ENCODE measurements at regions not wholly inside any gene's neighbourhood (a gene's known extent, or its start where the extent isn't known, plus 50 kb on each side); places are given as distances from the start of the nearest gene placed in this dataset.

DNA sequence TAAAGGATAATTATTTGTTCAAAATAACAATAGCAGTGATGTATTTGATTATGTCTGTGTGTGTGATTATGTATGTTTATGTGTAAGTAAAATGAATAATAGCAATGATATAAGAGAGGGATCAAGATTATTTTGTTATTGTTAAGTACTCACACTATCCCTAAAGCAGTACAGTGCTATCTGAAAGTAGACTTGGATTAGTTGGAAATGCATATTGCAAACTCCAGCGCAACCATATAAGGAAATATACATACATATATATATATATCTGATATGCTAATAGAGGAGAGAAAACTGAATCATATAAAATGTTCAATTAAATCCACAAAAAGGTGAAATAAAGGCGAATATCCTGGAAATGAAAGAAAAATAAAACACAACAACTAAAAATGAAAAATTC lies 268.4 kb downstream of the HINT1 start:
- TF ChIP-seq, protein P1, sequence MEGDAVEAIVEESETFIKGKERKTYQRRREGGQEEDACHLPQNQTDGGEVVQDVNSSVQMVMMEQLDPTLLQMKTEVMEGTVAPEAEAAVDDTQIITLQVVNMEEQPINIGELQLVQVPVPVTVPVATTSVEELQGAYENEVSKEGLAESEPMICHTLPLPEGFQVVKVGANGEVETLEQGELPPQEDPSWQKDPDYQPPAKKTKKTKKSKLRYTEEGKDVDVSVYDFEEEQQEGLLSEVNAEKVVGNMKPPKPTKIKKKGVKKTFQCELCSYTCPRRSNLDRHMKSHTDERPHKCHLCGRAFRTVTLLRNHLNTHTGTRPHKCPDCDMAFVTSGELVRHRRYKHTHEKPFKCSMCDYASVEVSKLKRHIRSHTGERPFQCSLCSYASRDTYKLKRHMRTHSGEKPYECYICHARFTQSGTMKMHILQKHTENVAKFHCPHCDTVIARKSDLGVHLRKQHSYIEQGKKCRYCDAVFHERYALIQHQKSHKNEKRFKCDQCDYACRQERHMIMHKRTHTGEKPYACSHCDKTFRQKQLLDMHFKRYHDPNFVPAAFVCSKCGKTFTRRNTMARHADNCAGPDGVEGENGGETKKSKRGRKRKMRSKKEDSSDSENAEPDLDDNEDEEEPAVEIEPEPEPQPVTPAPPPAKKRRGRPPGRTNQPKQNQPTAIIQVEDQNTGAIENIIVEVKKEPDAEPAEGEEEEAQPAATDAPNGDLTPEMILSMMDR (IDR thresholded peaks at IDR 0.05; ENCODE audit: unreplicated experiment), result no peak
- H3K4me1 Mint-ChIP-seq (ENCODE audit: insufficient read depth, unreplicated experiment), result peaks cover 10% of the 10 kb centered on the region
- ChIA-PET POLR2A (no interaction called here), CTCF (interaction anchor here (0.6 to 0.7 kb wide), 2 partner anchors 22 to 34 kb away, joined by 3 to 4 read pairs; no protein-coding TSS in a partner anchor)
- no TSS peak for BruUV-seq (replicated peaks)
- no peaks in the 10 kb centered on the region for H3K27me3 Mint-ChIP-seq (ENCODE audit: insufficient read depth, unreplicated experiment)
- peaks cover 6% of the 10 kb centered on the region for H3K36me3 Mint-ChIP-seq (ENCODE audit: insufficient read depth, unreplicated experiment)
- intact Hi-C loops (cut with micrococcal nuclease), result no loop called here
- peak overlapping the region; percentile 88 for H3K27ac Mint-ChIP-seq (ENCODE audit: low read depth, unreplicated experiment)
- no peak for DNase-seq (ENCODE audit: unreplicated experiment)
- peaks cover 22% of the 10 kb centered on the region for H3K9me3 Mint-ChIP-seq (ENCODE audit: unreplicated experiment)
- peak overlapping the region; percentile 80 for H3K4me3 Mint-ChIP-seq (ENCODE audit: unreplicated experiment)

DNA sequence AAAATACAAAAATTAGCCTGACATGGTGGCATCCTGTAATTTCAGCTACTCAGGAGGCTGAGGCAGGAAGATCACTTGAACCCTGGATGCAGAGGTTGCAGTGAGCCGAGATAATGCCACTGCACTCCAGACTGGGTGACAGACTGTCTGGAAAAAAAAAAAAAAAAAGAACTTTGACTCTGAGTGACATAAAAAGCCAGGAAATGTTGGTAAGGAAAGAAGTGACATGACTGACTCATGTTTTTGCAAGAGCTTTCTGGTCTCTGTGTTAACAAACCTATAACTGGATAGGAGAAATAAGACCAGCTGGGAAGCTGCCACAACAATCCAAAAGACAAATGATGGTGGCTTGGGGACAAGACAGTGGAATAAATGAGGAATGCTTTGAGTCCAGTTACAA lies 272.1 kb downstream of the HINT1 start:
- intact Hi-C loops (cut with micrococcal nuclease), result no loop called here
- Mint-ChIP-seq H3K4me1 (ENCODE audit: insufficient read depth, unreplicated experiment) (peaks cover 10% of the 10 kb centered on the region), H3K27me3 (ENCODE audit: insufficient read depth, unreplicated experiment) (no peaks in the 10 kb centered on the region), H3K9me3 (ENCODE audit: unreplicated experiment) (peaks cover 14% of the 10 kb centered on the region), H3K27ac (ENCODE audit: low read depth, unreplicated experiment) (no peak overlapping the region), H3K36me3 (ENCODE audit: insufficient read depth, unreplicated experiment) (peaks cover 6% of the 10 kb centered on the region), H3K4me3 (ENCODE audit: unreplicated experiment) (no peak overlapping the region)
- ChIA-PET CTCF (interaction anchor here (2.3 kb wide), 1 partner anchor 22 kb away, joined by 9 read pairs; no protein-coding TSS in a partner anchor), POLR2A (interaction anchor here (0.6 to 1.0 kb wide), 2 partner anchors 10 to 27 kb away, joined by 4 to 5 read pairs; no protein-coding TSS in a partner anchor)
- DNase-seq (ENCODE audit: unreplicated experiment), result no peak
- no TSS peak for BruUV-seq (replicated peaks)
- TF ChIP-seq, protein P1 (IDR thresholded peaks at IDR 0.05; ENCODE audit: unreplicated experiment), result no peak

DNA sequence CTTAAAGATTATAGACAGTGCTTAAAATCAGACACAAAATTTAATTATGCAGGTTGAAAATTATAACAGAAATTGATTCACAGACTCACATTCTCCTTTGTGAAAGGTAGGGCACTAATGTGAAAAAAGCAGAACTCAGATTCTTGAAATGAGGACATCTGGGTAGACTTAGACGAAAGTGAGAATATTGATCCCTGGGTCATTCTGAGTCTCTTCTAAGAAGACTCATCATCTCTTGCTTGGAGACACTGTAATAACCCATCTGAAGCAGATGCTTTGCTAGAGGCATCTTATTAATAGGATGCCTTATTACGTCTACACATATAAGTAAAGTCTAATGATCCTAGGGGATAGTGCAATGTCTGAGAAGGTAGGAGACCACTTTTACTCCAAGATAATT lies 274.4 kb downstream of the HINT1 start:
- BruUV-seq (replicated peaks), result no TSS peak
- H3K4me3 Mint-ChIP-seq (ENCODE audit: unreplicated experiment), result no peak overlapping the region
- H3K27ac Mint-ChIP-seq (ENCODE audit: low read depth, unreplicated experiment), result no peak overlapping the region
- intact Hi-C loops (cut with micrococcal nuclease), result no loop called here
- ChIA-PET POLR2A (no interaction called here), CTCF (no interaction called here)
- TF ChIP-seq, protein P1 (IDR thresholded peaks at IDR 0.05; ENCODE audit: unreplicated experiment), result no peak
- peaks cover 14% of the 10 kb centered on the region for H3K9me3 Mint-ChIP-seq (ENCODE audit: unreplicated experiment)
- H3K36me3 Mint-ChIP-seq (ENCODE audit: insufficient read depth, unreplicated experiment), result peaks cover 6% of the 10 kb centered on the region
- H3K27me3 Mint-ChIP-seq (ENCODE audit: insufficient read depth, unreplicated experiment), result no peaks in the 10 kb centered on the region
- no peak for DNase-seq (ENCODE audit: unreplicated experiment)
- peaks cover 4% of the 10 kb centered on the region for H3K4me1 Mint-ChIP-seq (ENCODE audit: insufficient read depth, unreplicated experiment)

DNA sequence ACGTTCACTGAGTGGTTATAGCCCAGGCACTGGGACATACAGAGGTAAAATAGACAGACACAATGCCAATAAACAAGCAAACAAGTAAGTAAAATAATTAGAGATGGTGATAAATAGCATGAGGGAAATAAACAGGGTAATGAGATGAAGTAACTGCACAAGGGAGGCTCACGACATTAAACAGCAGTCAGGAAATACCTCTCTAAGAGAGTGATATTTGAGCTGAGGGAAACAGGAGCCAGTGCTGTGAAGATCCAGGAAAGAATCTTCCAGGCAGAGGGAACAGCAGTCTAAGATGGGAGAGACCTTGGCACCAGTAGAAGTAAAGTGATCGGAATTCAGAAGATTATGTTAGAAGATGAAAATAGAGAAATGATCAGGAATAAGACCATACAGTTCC lies 279.4 kb downstream of the HINT1 start:
- Mint-ChIP-seq H3K27me3 (ENCODE audit: insufficient read depth, unreplicated experiment) (no peaks in the 10 kb centered on the region), H3K4me3 (ENCODE audit: unreplicated experiment) (no peak overlapping the region), H3K4me1 (ENCODE audit: insufficient read depth, unreplicated experiment) (no peaks in the 10 kb centered on the region), H3K27ac (ENCODE audit: low read depth, unreplicated experiment) (no peak overlapping the region), H3K36me3 (ENCODE audit: insufficient read depth, unreplicated experiment) (no peaks in the 10 kb centered on the region), H3K9me3 (ENCODE audit: unreplicated experiment) (no peaks in the 10 kb centered on the region)
- POLR2A ChIA-PET, result no interaction called here
- BruUV-seq (replicated peaks), result no TSS peak
- no peak for DNase-seq (ENCODE audit: unreplicated experiment)
- intact Hi-C loops (cut with micrococcal nuclease), result no loop called here
- CTCF ChIA-PET, result no interaction called here
- TF ChIP-seq, protein P1 (IDR thresholded peaks at IDR 0.05; ENCODE audit: unreplicated experiment), result no peak
